ENCODE measurements at regions not wholly inside any gene's neighbourhood (a gene's known extent, or its start where the extent isn't known, plus 50 kb on each side); places are given as distances from the start of the nearest gene placed in this dataset.

DNA sequence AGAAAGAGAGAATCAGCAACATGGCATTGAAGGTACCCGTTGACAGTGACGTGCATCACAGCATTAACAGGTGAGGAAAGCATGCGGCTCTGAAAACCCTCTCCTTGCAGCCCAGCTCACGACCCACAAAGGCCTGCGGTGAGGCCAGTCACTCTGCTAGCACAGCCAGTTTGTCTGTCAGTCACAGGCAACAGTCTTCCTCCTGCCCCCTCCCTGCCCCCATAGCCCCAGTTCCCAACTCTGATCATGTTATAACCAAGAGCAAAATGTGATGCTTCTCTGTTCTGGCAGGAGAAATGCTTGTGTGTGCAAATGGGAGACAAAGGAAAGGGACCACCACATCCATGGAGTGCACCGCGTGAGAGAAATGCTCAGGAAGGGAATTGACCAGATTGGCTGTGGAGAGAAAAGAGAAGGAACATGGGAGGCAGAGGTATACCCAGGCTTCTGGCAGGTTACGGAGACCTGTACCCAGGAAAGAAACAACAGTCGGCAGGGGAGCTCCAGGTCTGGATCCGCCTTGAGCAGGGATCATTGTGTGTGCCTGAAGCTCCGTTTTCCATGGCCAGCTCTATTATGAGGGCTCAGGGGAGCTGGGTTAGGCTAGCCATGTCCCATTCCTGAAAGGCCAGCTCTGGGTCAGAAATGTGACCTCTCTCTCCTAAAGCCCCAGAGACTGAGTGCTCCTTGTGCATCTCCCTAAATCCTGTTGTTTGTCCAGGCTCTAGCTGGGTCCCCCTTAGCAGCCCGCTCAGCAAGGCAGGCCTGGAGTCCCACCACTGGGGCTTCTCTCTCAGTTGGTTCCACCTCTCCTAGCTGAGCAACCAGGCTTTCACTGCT lies 139.7 kb upstream of the MAMLD1 start:
- H3K4me1 ChIP-seq: no peaks in the 10 kb centered on the region
- H3K27me3 ChIP-seq (ENCODE audit: insufficient read depth in 3 of 3, low read length in 2 of 3): peaks cover 0 to 12% (median 0%) of the 10 kb centered on the region in 3 donors
- H3K27ac ChIP-seq: no peak overlapping the region
- intact Hi-C loops (cut with DNase I): no loop called here
- H3K36me3 ChIP-seq (ENCODE audit: insufficient read depth in 1 of 2, low read depth in 1 of 2): no peaks in the 10 kb centered on the region
- ATAC-seq: no peak
- no peak overlapping the region for H3K4me3 ChIP-seq
- no peak for DNase-seq
- 83 to 95% (median 95%) methylated on average over 9 to 12 of the region's 12 CpGs for WGBS, 3 donors
- TF ChIP-seq, protein P1, sequence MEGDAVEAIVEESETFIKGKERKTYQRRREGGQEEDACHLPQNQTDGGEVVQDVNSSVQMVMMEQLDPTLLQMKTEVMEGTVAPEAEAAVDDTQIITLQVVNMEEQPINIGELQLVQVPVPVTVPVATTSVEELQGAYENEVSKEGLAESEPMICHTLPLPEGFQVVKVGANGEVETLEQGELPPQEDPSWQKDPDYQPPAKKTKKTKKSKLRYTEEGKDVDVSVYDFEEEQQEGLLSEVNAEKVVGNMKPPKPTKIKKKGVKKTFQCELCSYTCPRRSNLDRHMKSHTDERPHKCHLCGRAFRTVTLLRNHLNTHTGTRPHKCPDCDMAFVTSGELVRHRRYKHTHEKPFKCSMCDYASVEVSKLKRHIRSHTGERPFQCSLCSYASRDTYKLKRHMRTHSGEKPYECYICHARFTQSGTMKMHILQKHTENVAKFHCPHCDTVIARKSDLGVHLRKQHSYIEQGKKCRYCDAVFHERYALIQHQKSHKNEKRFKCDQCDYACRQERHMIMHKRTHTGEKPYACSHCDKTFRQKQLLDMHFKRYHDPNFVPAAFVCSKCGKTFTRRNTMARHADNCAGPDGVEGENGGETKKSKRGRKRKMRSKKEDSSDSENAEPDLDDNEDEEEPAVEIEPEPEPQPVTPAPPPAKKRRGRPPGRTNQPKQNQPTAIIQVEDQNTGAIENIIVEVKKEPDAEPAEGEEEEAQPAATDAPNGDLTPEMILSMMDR (IDR thresholded peaks at IDR 0.05): no peak
- H3K9me3 ChIP-seq: no peaks in the 10 kb centered on the region

DNA sequence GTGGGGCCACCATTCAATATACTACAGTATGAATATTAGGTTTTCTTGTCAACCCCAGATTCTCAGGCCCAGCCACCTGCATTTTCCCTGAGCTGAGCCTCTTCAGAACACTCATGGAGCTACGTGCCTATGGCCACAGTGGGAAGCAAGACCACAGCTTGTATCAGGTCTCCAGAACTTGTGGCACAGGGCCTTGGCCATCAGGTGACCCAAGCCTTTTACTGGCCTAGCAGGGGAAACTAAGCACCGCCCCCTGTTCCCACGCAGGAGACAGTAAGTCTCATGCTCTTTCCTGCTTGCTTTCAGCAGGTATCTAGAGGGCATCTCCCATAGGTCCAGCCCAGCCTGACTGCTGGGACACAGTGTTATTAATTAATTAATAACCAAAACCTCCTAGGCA lies 138.4 kb upstream of the MAMLD1 start:
- Histone ChIP-seq H3K4me3 (no peak overlapping the region), H3K9me3 (no peaks in the 10 kb centered on the region), H3K4me1 (no peaks in the 10 kb centered on the region), H3K36me3 (ENCODE audit: insufficient read depth in 1 of 2, low read depth in 1 of 2) (no peaks in the 10 kb centered on the region), H3K27ac (no peak overlapping the region), H3K27me3 (ENCODE audit: insufficient read depth in 3 of 3, low read length in 2 of 3) (peaks cover 0 to 12% (median 0%) of the 10 kb centered on the region in 3 donors)
- TF ChIP-seq, protein P1 (IDR thresholded peaks at IDR 0.05): no peak
- ATAC-seq (no peak), DNase-seq (no peak)
- 73 to 93% (median 80%) methylated on average over 3 of the region's 3 CpGs for WGBS, 3 donors
- intact Hi-C loops (cut with DNase I): no loop called here

DNA sequence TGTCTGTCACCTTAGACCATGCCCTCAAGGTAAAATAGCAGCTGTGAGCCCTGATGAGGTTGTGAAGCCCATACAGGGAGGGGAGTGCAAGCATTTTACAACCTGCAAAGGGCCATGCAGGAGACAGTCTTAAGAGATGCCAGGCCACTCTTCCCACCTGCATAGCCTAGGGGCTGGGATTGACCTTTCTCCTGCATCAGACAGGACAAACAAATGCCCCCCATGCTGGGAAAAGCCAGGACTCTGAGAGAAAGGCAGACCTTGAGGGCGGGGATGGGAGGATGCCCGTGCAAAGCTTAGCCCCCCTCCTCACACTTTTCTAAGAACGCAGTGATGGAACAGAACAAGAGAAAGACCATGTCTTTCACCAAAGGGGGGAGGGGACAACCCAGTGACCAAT lies 137.9 kb upstream of the MAMLD1 start:
- no peaks in the 10 kb centered on the region for H3K9me3 ChIP-seq
- no peaks in the 10 kb centered on the region for H3K36me3 ChIP-seq (ENCODE audit: insufficient read depth in 1 of 2, low read depth in 1 of 2)
- intact Hi-C loops (cut with DNase I): no loop called here
- ATAC-seq (no peak), DNase-seq (no peak)
- TF ChIP-seq, protein P1 (IDR thresholded peaks at IDR 0.05): no peak
- H3K4me3 ChIP-seq: no peak overlapping the region
- 63 to 91% (median 86%) methylated on average over 2 to 3 of the region's 3 CpGs for WGBS, 3 donors
- peaks cover 0 to 12% (median 0%) of the 10 kb centered on the region in 3 donors for H3K27me3 ChIP-seq (ENCODE audit: insufficient read depth in 3 of 3, low read length in 2 of 3)
- H3K4me1 ChIP-seq: no peaks in the 10 kb centered on the region
- no peak overlapping the region for H3K27ac ChIP-seq

DNA sequence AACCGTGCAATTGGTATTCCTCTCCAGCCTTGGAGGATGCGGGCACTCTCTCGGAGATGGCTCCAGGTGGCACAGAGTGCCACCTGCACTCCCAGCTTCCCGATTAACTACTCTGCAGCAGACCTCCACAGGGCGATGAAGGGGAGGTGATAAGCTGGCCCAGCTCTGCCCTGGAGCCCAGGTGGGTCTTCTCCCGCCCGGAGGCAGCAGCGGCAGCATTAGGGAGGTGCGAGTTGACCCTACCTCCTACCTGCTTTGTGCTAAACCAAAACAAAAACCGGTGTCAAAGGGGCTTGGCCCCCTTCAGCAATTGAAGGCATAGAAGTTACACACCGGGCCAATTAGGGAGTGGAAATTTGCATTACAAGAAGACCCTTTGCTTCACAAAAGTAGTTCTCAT lies 137.4 kb upstream of the MAMLD1 start:
- no peaks in the 10 kb centered on the region for H3K9me3 ChIP-seq
- peaks cover 0 to 12% (median 0%) of the 10 kb centered on the region in 3 donors for H3K27me3 ChIP-seq (ENCODE audit: insufficient read depth in 3 of 3, low read length in 2 of 3)
- DNase-seq (no peak), ATAC-seq (no peak)
- no peak overlapping the region for H3K4me3 ChIP-seq
- no peaks in the 10 kb centered on the region for H3K4me1 ChIP-seq
- no peak overlapping the region for H3K27ac ChIP-seq
- H3K36me3 ChIP-seq (ENCODE audit: insufficient read depth in 1 of 2, low read depth in 1 of 2): no peaks in the 10 kb centered on the region
- WGBS, 3 donors: 51 to 85% (median 84%) methylated on average over 11 of the region's 11 CpGs
- TF ChIP-seq, protein P1 (IDR thresholded peaks at IDR 0.05): no peak
- intact Hi-C loops (cut with DNase I): no loop called here
